Endothelial cell of umbilical vein (primary cell): ENCODE measurements at regions not wholly inside any gene's neighbourhood (a gene's known extent, or its start where the extent isn't known, plus 50 kb on each side); places are given as distances from the start of the nearest gene placed in this dataset.

Experiments used
- BruUV-seq: library from RNA; stranded (reverse); fragments of 400-500 nt; replicated peaks from 2 replicates; lab custom pipeline; 2021; lab: Mats Ljungman, UMichigan
- CTCF ChIA-PET: fragments of 300-600, 350-600 bp; sonication (Branson Sonifier 250); formaldehyde crosslinking; loops from one replicate; lab custom pipeline; 2021; ENCODE audit warnings: antibody characterized with exemption, inconsistent platforms; lab: Charles Lee
- POLR2A ChIA-PET: fragments of 300-600, 350-600 bp; sonication (Branson Sonifier 250); formaldehyde crosslinking; loops from one replicate; lab custom pipeline; 2021; ENCODE audit warnings: antibody characterized with exemption, inconsistent platforms; lab: Charles Lee
- DNase-seq: peaks from one replicate; pipeline ENCODE4 v3.0.0-alpha.2; 2011; ENCODE audit warnings: low read depth, low spot score
- FAIRE-seq: peaks from 2 replicates; lab custom pipeline; 2011; peaks lifted over from hg19 to GRCh38; lab: Jason Lieb, UNC
- H2AFZ ChIP-seq: 2 replicates; pipeline ENCODE4 v1.6.0; 2012; ENCODE audit warnings: low read depth, low read length, control low read depth, inconsistent platforms
- H3K27ac ChIP-seq: 2 replicates; pipeline ENCODE4 v1.5.1; 2011; ENCODE audit warnings: low read depth, mild to moderate bottlenecking, control low read depth, low read length, moderate library complexity; ENCODE audit not compliant: insufficient read depth
- H3K27me3 ChIP-seq, 2 experiments: 2 replicates each; pipeline versions ENCODE4 v1.6.0 to v1.6.1; 2011; ENCODE audit warnings: low read length in 2 of 2, mixed read lengths in 1 of 2; ENCODE audit not compliant: control insufficient read depth in 2 of 2, insufficient read depth in 2 of 2
- H3K36me3 ChIP-seq, 2 experiments: 2 replicates in 1 of 2; 3 replicates in 1 of 2; pipeline ENCODE4 v1.5.1; 2011; ENCODE audit warnings: low read length in 2 of 2, mild to moderate bottlenecking in 1 of 2, moderate library complexity in 1 of 2; ENCODE audit not compliant: control insufficient read depth in 2 of 2, insufficient read depth in 2 of 2; ENCODE audit errors: extremely low read depth in 1 of 2
- H3K4me1 ChIP-seq: 3 replicates; pipeline ENCODE4 v1.5.1; 2011; ENCODE audit warnings: mild to moderate bottlenecking, low read length; ENCODE audit not compliant: control insufficient read depth, insufficient read depth; ENCODE audit errors: extremely low read depth
- H3K4me2 ChIP-seq: 2 replicates; pipeline ENCODE4 v1.6.1; 2011; ENCODE audit warnings: low read length, control low read depth, mixed read lengths; ENCODE audit not compliant: insufficient read depth
- H3K4me3 ChIP-seq, 3 experiments: fragments of 200-600 bp in 1 of 3; sonication (generic), shearing (Covaris generic) in 1 of 3; replicated peaks in 1 of 3; 2 replicates each; pipeline ENCODE4 v1.5.1; 2011 to 2016; ENCODE audit warnings: control low read depth in 3 of 3, low read length in 3 of 3, mild to moderate bottlenecking in 2 of 3, inconsistent platforms in 1 of 3, low read depth in 1 of 3, moderate library complexity in 1 of 3; ENCODE audit not compliant: insufficient read depth in 1 of 3
- H3K79me2 ChIP-seq: 2 replicates; pipeline ENCODE4 v1.6.0; 2012; ENCODE audit warnings: low read length, inconsistent platforms; ENCODE audit not compliant: control insufficient read depth, insufficient read depth
- H3K9ac ChIP-seq: replicated peaks from 2 replicates; pipeline ENCODE3; 2011; ENCODE audit warnings: low read length, control low read depth; ENCODE audit not compliant: insufficient read depth; ENCODE audit errors: extremely low read depth
- H3K9me1 ChIP-seq: replicated peaks from 3 replicates; pipeline ENCODE4 v1.6.0; 2011; ENCODE audit warnings: mild to moderate bottlenecking, low read length; ENCODE audit not compliant: control insufficient read depth, insufficient read depth; ENCODE audit errors: extremely low read depth
- H3K9me3 ChIP-seq: replicated peaks from 2 replicates; pipeline ENCODE4 v1.5.1; 2012; ENCODE audit warnings: low read length, inconsistent platforms; ENCODE audit not compliant: control insufficient read depth, insufficient read depth
- H4K20me1 ChIP-seq: replicated peaks from 2 replicates; pipeline ENCODE3; 2011; ENCODE audit warnings: mild to moderate bottlenecking, low read length; ENCODE audit not compliant: control insufficient read depth, insufficient read depth; ENCODE audit errors: extremely low read depth
- CTCF ChIP-seq, 2 donors: IDR thresholded peaks; 1 replicate in 1 of 2; 2 replicates in 1 of 2; pipeline ENCODE4 v1.5.1; 2011; ENCODE audit warnings: low read length in 2 of 2, mild to moderate bottlenecking in 2 of 2, moderate library complexity in 2 of 2, control low read depth in 1 of 2, inconsistent platforms in 1 of 2, low read depth in 1 of 2; ENCODE audit not compliant: insufficient read depth in 1 of 2; ENCODE audit errors: extremely low read depth in 1 of 2
- EZH2 ChIP-seq: IDR thresholded peaks from 2 replicates; pipeline ENCODE4 v1.6.1; 2012; ENCODE audit warnings: borderline replicate concordance, low read depth, mild to moderate bottlenecking, moderate library complexity, low read length, inconsistent platforms; ENCODE audit not compliant: severe bottlenecking
- FOS ChIP-seq: IDR thresholded peaks from 2 replicates; pipeline ENCODE4 v1.6.1; 2011; ENCODE audit warnings: mild to moderate bottlenecking, low read length, moderate library complexity, borderline replicate concordance; ENCODE audit not compliant: insufficient read depth
- GATA2 ChIP-seq: IDR thresholded peaks from 2 replicates; pipeline ENCODE4 v1.7.0; 2011; ENCODE audit warnings: low read depth, mild to moderate bottlenecking, moderate library complexity, mixed read lengths, low read length; ENCODE audit not compliant: insufficient read length, insufficient read depth
- JUN ChIP-seq: IDR thresholded peaks from 2 replicates; pipeline ENCODE4 v1.6.1; 2011; ENCODE audit warnings: borderline replicate concordance, low read depth; ENCODE audit not compliant: insufficient read length, insufficient read depth
- MAX ChIP-seq: IDR thresholded peaks from 2 replicates; pipeline ENCODE4 v1.6.1; 2011; ENCODE audit not compliant: insufficient read depth, insufficient read length
- MYC ChIP-seq: IDR thresholded peaks from one replicate; pipeline ENCODE4 v1.6.1; 2011; ENCODE audit warnings: mild to moderate bottlenecking, low read depth, low read length
- POLR2A ChIP-seq: IDR thresholded peaks from 2 replicates; pipeline ENCODE4 v1.6.1; 2012; ENCODE audit warnings: low read depth, mild to moderate bottlenecking, control low read depth, low read length
- POLR2AphosphoS5 ChIP-seq: IDR thresholded peaks from 2 replicates; pipeline ENCODE4 v1.6.1; 2012; ENCODE audit warnings: low read depth, mild to moderate bottlenecking, control low read depth, low read length, moderate library complexity; ENCODE audit not compliant: insufficient read depth
- dilution Hi-C: fragments of 300-500 bp; cut with MboI; formaldehyde crosslinking; loops from one replicate; pipeline ENCODE4 v1.15.0; 2019; ENCODE audit warnings: low sequenced_read_pairs; ENCODE audit not compliant: extremely low pct_ligation_motif_present
- intact Hi-C: fragments of 100-400 bp; cut with micrococcal nuclease; formaldehyde crosslinking; loops from one replicate; pipeline ENCODE4 v1.10.0; 2022

GRCh38 chr3:106114220-106114619 lies 245.4 kb upstream of the CBLB start:
- no peaks in the 10 kb centered on the region for H3K9me3 ChIP-seq
- no peaks in the 10 kb centered on the region for H4K20me1 ChIP-seq
- dilution Hi-C loops (no loop called here), intact Hi-C loops (no loop called here)
- TF ChIP-seq GATA2 (no peak), POLR2A (no peak), CTCF (IDR thresholded peaks at IDR 0.05; ENCODE audit: extremely low read depth in 1 of 2, insufficient read depth in 1 of 2, low read depth in 1 of 2, low read length in 2 of 2) (no peak), MYC (no peak), FOS (no peak), EZH2 (no peak), JUN (no peak), MAX (no peak), POLR2AphosphoS5 (no peak)
- BruUV-seq, result no TSS peak
- no peak overlapping the region for H3K4me3 ChIP-seq
- H3K9me1 ChIP-seq, result no peaks in the 10 kb centered on the region
- H3K9ac ChIP-seq, result no peak overlapping the region
- H3K36me3 ChIP-seq, result no peaks in the 10 kb centered on the region
- H2AFZ ChIP-seq, result no peak overlapping the region
- FAIRE-seq (no peak), DNase-seq (no peak)
- H3K27me3 ChIP-seq, result no peaks in the 10 kb centered on the region
- no peaks in the 10 kb centered on the region for H3K4me1 ChIP-seq
- no peak overlapping the region for H3K27ac ChIP-seq
- H3K79me2 ChIP-seq, result no peaks in the 10 kb centered on the region
- POLR2A ChIA-PET, result no interaction called here
- CTCF ChIA-PET, result interaction anchor here (1.1 kb wide), 1 partner anchor 21 kb away, joined by 3 read pairs; no protein-coding TSS in a partner anchor
- no peak overlapping the region for H3K4me2 ChIP-seq
